GM12872 (cell line): ENCODE measurements at regions not wholly inside any gene's neighbourhood (a gene's known extent, or its start where the extent isn't known, plus 50 kb on each side); places are given as distances from the start of the nearest gene placed in this dataset.

Experiments used
- TF ChIP-seq, protein P1 (sequence below): IDR thresholded peaks from 3 replicates; pipeline ENCODE4 v1.5.1; 2011; ENCODE audit warnings: low read depth, mild to moderate bottlenecking, low read length, moderate library complexity; ENCODE audit not compliant: insufficient read depth

- TF ChIP-seq, protein P1, sequence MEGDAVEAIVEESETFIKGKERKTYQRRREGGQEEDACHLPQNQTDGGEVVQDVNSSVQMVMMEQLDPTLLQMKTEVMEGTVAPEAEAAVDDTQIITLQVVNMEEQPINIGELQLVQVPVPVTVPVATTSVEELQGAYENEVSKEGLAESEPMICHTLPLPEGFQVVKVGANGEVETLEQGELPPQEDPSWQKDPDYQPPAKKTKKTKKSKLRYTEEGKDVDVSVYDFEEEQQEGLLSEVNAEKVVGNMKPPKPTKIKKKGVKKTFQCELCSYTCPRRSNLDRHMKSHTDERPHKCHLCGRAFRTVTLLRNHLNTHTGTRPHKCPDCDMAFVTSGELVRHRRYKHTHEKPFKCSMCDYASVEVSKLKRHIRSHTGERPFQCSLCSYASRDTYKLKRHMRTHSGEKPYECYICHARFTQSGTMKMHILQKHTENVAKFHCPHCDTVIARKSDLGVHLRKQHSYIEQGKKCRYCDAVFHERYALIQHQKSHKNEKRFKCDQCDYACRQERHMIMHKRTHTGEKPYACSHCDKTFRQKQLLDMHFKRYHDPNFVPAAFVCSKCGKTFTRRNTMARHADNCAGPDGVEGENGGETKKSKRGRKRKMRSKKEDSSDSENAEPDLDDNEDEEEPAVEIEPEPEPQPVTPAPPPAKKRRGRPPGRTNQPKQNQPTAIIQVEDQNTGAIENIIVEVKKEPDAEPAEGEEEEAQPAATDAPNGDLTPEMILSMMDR: no peak
Observed at GRCh38 chr12:66733321-66733720, 54.4 kb upstream of the GRIP1 start.

- TF ChIP-seq, protein P1: no peak
Observed at GRCh38 chr12:66733839-66734238, 55.0 kb upstream of the GRIP1 start.

DNA sequence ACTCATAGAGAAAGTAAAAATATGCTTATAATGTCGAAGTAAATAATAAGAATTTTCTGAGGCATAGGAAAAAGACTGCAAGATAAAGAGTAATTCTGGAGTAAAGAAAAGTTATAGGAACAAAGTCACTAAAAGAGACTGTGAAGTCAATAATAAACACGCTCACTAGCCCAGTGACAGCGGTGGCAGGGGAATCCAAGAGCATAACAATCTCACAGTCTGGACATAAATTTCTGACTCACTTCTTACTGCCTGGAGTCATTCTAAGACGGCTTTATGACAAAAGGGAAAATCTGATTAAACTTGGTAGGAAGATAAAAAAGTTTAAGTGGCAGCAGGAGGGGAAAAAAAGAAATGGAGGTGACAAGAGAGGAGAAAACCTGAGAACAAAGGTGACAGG, 56.4 kb upstream of the GRIP1 start:
- TF ChIP-seq, protein P1: no peak

GRCh38 chr12:66736931-66737330, 58.1 kb upstream of the GRIP1 start:
- TF ChIP-seq, protein P1: no peak

- TF ChIP-seq, protein P1: no peak
Observed at GRCh38 chr12:66739266-66739665, 60.4 kb upstream of the GRIP1 start.

DNA sequence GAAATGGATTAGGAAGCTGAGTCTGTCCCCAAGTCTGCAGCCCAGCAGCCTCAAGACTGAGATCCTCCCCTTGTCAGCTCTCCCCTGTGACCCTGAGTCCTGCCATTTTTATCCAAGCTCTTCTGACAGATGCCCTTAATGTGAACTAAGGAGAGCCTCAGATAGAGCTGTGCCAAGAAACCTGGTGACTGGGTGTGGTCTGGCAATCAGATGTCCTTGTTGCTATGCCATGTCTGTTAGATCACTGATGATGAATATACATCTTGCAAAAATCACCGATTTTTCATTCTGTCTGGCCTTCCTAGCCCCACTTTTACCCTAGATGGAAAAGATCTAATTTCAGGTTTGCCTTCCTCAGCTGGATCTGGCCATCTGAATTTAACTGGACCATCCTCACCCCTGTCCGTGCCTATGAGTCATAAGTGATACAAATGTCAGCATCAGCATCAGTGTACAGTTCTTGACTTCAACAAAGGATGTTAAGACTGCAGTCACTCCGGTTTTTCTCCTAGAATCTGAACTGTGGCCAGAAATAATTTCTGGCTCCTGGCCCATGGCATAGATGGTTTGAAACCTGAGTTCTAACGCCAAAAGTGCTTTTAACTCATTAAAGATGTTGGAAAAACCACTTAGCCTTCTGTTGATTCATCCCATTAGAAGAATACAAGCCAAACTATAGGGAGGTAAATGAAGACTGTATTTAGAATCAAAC, 61.2 kb upstream of the GRIP1 start:
- TF ChIP-seq, protein P1: no peak

- TF ChIP-seq, protein P1: no peak
Observed at GRCh38 chr12:66740732-66741131, 61.9 kb upstream of the GRIP1 start.
